ENCODE measurements at regions not wholly inside any gene's neighbourhood (a gene's known extent, or its start where the extent isn't known, plus 50 kb on each side); places are given as distances from the start of the nearest gene placed in this dataset.

DNA sequence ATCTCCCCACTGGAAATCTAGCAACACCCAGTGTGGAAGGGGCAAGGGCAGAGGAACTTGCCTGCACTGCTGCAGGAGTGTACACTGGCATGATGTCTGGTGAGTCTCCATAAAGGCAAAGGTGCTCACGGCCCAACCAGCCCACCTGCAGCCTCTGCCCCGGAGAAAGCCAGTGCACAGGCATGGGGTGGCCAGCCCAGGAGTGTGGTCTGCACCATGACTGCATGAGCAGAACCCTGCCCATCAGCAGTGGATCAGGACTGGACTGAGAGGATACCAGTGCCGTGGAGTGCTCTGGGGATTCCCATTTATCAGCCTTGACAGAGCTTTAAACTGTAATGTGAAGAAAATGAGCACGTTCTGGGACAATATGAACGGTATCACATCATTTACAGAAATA, 342.6 kb upstream of the HS6ST1 start:
- H3K27ac ChIP-seq, result no peak overlapping the region
- H3K27me3 ChIP-seq, result no peaks in the 10 kb centered on the region

DNA sequence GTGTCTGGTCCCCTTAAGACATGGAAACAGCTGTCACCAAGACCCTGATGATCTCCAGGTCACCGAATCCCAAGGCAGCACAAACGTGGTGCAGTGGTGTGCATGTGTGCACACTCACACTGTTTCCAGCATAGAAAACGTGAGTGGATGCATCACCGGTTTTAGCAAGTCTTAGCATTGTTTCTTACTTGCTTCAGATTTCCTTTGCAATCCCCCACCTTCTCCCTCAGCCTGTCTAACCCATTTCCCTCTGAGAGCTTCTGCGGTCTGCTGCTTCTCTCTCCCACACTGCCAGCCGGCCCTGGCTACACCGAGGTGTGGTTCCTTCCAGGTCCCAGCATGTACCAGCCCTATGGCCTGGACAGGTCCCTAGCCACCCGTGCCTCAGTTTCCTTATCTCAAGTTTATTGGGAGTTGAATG, 343.4 kb upstream of the HS6ST1 start:
- Histone ChIP-seq H3K27ac (no peak overlapping the region), H3K36me3 (no peaks in the 10 kb centered on the region), H3K4me1 (no peaks in the 10 kb centered on the region), H3K27me3 (no peaks in the 10 kb centered on the region), H3K9me3 (no peaks in the 10 kb centered on the region), H3K4me3 (no peak overlapping the region)
- intact Hi-C loops (cut with DNase I), result no loop called here
- ATAC-seq (peak; percentile 25), DNase-seq (peak; percentile 37)
- TF ChIP-seq, protein P1, sequence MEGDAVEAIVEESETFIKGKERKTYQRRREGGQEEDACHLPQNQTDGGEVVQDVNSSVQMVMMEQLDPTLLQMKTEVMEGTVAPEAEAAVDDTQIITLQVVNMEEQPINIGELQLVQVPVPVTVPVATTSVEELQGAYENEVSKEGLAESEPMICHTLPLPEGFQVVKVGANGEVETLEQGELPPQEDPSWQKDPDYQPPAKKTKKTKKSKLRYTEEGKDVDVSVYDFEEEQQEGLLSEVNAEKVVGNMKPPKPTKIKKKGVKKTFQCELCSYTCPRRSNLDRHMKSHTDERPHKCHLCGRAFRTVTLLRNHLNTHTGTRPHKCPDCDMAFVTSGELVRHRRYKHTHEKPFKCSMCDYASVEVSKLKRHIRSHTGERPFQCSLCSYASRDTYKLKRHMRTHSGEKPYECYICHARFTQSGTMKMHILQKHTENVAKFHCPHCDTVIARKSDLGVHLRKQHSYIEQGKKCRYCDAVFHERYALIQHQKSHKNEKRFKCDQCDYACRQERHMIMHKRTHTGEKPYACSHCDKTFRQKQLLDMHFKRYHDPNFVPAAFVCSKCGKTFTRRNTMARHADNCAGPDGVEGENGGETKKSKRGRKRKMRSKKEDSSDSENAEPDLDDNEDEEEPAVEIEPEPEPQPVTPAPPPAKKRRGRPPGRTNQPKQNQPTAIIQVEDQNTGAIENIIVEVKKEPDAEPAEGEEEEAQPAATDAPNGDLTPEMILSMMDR (IDR thresholded peaks at IDR 0.05), result no peak

More for the DNA sequence above, 342.6 kb upstream of the HS6ST1 start:
- TF ChIP-seq, protein P1 (IDR thresholded peaks at IDR 0.05), result no peak
- ATAC-seq (peak; percentile 16), DNase-seq (peak; percentile 15)
- intact Hi-C loops (cut with DNase I), result no loop called here
- no peaks in the 10 kb centered on the region for H3K4me1 ChIP-seq
- no peaks in the 10 kb centered on the region for H3K36me3 ChIP-seq
- H3K9me3 ChIP-seq, result no peaks in the 10 kb centered on the region
- H3K4me3 ChIP-seq, result no peak overlapping the region

DNA sequence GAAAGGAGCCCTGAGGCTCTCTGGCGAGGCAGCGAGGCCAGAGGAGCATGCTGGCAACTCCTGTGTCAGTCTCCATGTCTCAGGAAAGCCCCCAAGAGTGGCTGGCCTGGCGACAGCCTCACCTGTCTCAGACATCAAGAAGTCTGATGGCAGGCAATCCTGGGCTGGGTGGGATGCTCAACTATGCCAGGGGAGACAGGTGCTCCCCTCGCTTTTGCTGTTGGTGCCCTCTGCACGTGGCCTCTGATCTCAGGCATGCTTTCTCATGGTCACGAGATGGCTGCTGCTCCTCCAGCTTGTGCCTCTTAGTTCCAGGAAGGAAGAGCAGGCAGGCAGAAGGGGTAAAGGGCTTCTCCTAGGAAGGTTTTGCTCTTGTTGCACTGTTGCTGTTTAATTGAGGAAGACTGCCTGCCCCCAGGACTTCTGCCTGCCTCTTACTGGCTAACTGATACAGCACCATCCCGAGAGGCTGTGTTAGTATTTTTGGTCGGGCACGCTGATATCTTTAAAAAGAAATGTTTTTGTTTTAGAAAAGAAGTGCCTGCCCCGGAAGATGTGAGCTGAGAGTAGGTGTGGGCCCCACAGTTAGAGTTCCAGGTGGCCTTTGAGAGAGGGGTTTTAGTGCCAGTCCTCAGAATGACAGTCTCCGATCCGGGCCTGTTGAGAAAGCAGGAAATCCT, 344.8 kb upstream of the HS6ST1 start:
- intact Hi-C loops (cut with DNase I), result no loop called here
- Histone ChIP-seq H3K27me3 (no peaks in the 10 kb centered on the region), H3K9me3 (no peaks in the 10 kb centered on the region), H3K36me3 (no peaks in the 10 kb centered on the region), H3K4me1 (no peaks in the 10 kb centered on the region), H3K4me3 (no peak overlapping the region), H3K27ac (no peak overlapping the region)
- TF ChIP-seq, protein P1 (IDR thresholded peaks at IDR 0.05), result no peak
- ATAC-seq (no peak), DNase-seq (peak; percentile 17)

DNA sequence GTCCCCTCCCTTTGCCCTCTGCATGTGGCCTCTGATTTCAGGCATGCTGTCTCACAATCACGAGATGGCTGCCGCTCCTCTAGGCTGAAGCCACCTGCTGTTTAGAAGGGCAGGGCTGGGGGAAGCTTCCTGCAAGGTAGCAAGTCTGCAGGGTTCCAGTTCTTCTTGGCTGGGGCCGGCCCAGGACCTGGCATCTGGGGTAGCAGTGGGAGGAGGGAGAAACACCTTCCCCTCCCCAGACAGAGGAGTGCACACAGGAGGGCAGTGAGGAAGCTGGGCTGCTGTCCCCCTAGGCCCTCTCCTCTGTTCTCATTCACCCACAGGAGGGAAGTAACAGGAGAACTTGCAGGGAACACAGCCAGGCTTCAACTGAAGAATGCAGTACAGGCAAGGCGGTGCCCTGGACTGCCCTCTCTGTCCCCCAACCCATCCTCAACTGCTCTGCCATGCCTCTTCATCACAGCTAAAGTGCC, 345.9 kb upstream of the HS6ST1 start:
- DNase-seq (no peak), ATAC-seq (no peak)
- Histone ChIP-seq H3K27ac (no peak overlapping the region), H3K9me3 (no peaks in the 10 kb centered on the region), H3K36me3 (no peaks in the 10 kb centered on the region), H3K4me1 (no peaks in the 10 kb centered on the region), H3K4me3 (no peak overlapping the region), H3K27me3 (no peaks in the 10 kb centered on the region)
- TF ChIP-seq, protein P1 (IDR thresholded peaks at IDR 0.05), result no peak
- intact Hi-C loops (cut with DNase I), result no loop called here

DNA sequence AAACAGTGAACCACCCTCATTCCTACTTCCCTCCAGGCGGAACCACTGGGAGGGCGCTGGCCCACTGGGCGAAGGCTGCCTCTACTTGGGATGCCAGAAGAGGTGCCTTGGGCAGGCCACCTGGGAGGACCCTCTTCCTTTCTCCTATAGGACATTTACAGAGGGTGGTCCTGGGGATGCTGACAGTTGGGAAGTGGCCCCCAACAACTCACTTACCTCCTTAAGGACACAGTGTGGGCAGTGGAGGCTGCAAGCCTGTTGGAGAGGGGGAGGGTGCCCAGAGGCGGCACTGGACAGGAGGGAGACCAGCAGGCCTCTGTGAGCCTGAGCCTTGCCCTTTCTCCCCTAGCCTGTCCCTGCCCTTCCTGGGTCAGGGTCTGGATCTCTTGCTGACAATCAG, 346.4 kb upstream of the HS6ST1 start:
- ATAC-seq (no peak), DNase-seq (no peak)
- H3K27me3 ChIP-seq, result no peaks in the 10 kb centered on the region
- no peaks in the 10 kb centered on the region for H3K9me3 ChIP-seq
- no peak overlapping the region for H3K27ac ChIP-seq
- TF ChIP-seq, protein P1 (IDR thresholded peaks at IDR 0.05), result no peak
- no peak overlapping the region for H3K4me3 ChIP-seq
- intact Hi-C loops (cut with DNase I), result no loop called here
- H3K36me3 ChIP-seq, result no peaks in the 10 kb centered on the region
- no peaks in the 10 kb centered on the region for H3K4me1 ChIP-seq
